Epithelial cell of proximal tubule (primary cell): ENCODE measurements at regions not wholly inside any gene's neighbourhood (a gene's known extent, or its start where the extent isn't known, plus 50 kb on each side); places are given as distances from the start of the nearest gene placed in this dataset.

ENCODE experiments used
- DNase-seq: peaks from one replicate; pipeline ENCODE4 v3.0.0-alpha.2; 2011; ENCODE audit warnings: low read depth
- H3K4me3 ChIP-seq: 2 replicates; pipeline ENCODE4 v1.5.1; 2011; ENCODE audit warnings: low read depth, mild to moderate bottlenecking, low read length
- TF ChIP-seq, protein P1 (sequence below): conservative IDR thresholded peaks from 2 replicates; pipeline ENCODE4 v1.5.1; 2012; ENCODE audit warnings: low read depth, mild to moderate bottlenecking, low read length

DNA sequence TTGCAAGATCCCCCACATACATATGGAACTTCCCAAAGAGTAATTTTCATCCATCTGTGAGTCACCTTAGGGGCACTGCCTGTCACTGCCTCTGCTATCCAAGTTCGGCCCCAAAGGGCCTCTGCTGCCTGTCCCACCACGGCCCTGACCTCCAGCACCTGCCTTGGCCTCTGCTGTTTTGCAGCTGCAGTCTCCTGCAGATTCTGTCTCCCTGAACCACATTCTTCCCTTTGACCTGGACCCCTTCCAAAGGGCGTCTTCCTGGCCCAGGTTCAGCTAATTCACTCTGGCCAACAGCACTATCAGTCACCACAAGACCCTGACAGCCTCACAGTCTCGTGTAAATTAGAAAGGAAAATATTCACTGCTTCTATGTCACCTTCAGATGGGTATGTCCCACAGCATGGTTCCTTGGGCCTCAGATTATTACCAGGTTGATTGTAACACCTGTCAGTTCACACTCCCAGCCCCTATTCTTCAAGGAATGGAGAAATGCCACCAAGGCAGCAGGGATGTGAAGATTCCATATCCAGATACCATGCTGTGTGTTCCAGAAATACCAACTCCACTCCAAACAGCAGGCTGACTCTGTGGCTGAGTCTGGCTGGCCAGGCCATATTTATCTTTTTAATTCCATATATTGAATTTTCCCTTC is 479.3 kb downstream of the ARHGEF28 start:
- no peak for DNase-seq
- TF ChIP-seq, protein P1, sequence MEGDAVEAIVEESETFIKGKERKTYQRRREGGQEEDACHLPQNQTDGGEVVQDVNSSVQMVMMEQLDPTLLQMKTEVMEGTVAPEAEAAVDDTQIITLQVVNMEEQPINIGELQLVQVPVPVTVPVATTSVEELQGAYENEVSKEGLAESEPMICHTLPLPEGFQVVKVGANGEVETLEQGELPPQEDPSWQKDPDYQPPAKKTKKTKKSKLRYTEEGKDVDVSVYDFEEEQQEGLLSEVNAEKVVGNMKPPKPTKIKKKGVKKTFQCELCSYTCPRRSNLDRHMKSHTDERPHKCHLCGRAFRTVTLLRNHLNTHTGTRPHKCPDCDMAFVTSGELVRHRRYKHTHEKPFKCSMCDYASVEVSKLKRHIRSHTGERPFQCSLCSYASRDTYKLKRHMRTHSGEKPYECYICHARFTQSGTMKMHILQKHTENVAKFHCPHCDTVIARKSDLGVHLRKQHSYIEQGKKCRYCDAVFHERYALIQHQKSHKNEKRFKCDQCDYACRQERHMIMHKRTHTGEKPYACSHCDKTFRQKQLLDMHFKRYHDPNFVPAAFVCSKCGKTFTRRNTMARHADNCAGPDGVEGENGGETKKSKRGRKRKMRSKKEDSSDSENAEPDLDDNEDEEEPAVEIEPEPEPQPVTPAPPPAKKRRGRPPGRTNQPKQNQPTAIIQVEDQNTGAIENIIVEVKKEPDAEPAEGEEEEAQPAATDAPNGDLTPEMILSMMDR: no peak
- H3K4me3 ChIP-seq: no peak overlapping the region

DNA sequence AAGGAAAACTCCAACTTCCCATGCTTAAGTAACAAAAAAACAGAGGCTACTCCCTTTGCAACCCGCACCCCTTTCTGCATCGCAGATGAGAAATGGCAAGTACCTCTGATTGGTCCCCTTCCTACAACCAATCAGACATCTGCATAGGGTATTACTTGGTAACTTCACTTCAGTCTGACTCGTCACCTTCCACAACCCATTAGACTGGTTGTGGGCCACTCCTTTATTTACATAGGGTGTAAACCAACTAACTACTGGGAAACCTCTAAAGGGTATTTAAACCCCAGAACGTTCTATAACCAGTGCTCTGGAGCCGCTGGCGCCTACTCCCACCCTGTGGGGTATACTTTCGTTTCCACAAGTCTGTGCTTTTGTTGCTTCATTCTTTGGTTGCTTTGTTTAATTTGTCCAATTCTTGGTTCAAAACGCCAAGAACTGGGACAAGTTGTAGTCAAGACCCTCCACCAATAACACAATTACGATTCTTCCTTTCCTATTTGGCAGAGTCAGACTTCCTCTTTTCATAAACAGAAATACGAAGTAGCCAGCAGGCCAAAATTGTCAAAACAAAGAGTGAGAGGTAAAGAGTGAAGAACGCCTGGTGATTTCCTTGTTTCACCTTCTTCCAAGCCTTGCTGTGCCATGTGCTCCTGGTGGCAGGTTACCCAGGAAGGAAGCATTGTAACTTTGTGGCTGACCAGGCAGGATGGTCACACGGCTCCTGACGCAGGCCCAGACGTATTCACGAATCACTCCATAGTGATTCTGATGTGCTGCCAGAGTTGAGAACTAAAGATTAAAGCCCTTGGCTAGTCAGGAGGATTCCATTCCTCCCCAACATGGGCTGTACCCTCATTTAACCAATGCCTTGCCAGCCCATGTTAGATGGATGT is 477.4 kb downstream of the ARHGEF28 start:
- DNase-seq: no peak
- TF ChIP-seq, protein P1: no peak
- H3K4me3 ChIP-seq: no peak overlapping the region

DNA sequence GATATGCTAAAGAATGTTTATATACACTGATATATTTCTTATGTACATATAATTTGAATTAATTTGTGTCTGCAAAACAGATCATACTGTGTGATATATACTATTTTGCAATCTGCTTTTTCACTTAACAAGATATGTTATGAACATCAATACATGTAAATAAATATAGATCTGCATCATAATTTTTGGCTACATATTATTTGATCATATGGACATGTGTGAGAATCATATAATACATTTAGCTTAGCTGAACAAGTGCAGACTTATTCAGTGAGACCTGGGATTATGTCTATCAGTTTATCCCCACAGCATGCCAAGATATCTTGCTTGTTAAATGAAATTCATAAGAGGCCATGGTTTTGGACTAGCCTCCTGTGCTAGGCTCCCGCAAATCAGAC is 474.3 kb downstream of the ARHGEF28 start:
- TF ChIP-seq, protein P1: no peak
- DNase-seq: no peak
- no peak overlapping the region for H3K4me3 ChIP-seq

DNA sequence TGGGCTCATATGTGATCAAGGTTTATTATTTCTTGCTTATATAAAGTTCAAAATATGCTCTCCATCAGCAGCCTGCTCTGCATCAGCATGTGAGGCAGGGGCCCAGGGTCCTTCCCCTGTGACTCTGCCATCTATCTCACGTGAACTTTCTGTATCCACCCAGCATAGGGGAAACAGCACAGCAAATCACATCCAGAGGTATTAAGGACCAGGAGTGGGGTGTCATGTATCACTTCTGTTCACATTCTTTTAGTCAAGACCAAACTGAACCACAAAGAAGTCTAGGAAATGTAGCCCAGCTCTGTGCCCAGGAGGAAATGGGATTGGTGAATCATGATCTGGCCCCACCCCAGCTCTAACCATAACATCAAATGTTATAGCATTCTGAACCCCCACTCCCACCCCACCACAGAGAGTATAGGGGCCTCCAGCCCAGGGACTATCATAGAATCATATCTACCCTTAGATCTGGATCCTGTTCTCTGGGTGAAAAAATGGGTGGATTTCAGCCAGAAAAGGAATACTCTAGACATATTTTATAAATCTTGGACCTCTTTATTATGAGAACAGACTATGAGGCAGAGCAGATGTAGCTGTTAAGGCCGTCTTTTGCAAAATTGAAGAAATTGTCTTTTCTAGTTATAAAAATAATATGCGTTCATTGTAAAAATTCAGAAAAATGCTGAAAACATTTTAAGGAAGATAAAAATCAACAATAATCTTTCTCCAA is 473.7 kb downstream of the ARHGEF28 start:
- TF ChIP-seq, protein P1: no peak
- H3K4me3 ChIP-seq: no peak overlapping the region
- DNase-seq: no peak

DNA sequence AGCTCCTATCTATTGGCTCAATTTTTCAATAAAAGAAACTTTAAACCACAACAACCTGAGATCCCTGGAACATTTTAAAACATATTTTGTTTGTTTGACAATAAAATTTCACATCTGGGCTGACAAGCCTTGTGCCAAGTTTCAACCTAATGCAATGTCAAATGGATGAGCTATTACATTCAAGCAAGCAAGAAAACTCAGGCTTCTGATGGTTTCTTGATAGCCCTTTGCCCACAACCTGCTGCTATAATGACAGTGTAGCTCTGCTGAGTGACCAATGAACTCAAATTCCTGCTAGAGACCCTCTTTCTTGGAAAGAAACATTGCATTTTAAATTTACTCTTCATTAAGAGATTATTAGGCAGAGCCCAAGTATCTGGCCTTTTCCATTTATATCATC is 472.9 kb downstream of the ARHGEF28 start:
- DNase-seq: no peak
- H3K4me3 ChIP-seq: no peak overlapping the region
- TF ChIP-seq, protein P1: no peak

DNA sequence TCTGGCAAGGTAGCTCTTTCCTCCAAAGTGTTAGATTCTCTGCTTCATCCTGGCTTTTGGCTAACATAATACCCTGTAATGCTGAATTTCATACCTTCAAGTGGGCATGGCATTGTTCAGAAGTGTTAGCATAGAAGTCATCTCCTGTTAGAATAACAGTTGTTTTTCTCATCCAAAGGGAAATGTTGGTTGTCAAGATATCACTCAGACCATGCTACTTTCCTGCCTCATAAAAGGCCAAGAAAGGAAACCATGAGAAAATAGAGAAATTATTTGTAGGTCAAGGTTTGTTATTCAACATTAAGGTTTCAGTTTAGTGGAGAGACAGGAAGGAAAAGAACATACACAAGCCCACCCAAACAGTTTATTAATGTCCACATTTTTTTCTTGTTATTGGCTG is 472.5 kb downstream of the ARHGEF28 start:
- no peak overlapping the region for H3K4me3 ChIP-seq
- TF ChIP-seq, protein P1: no peak
- no peak for DNase-seq
